ENCODE measurements at regions not wholly inside any gene's neighbourhood (a gene's known extent, or its start where the extent isn't known, plus 50 kb on each side); places are given as distances from the start of the nearest gene placed in this dataset.

DNA sequence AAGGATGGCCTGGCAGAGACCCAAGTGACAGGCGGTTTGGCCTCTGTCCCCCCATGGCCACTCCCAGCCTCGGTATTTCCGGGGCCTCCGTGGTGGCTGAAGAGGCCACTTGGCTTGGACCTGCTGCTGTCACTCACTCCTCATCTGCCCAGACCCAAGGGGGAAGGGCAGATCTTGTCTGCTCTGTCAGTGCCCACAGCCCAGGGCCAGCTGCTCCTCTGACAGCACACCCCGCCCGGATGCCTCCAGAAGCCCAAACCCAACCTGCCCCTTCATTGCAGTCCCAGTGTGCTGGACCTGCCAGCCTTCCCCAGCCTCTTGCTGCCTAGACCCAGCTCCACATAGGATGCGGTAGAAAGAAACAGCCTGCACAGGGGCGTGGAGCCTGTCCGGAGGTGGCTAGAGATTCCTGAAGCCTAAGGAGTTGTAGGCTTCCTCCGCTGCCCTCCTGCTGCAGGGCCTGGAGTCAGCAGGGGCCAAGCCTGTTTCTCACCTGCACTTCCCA, 52.0 kb downstream of the MAGEF1 start:
- peak; percentile 54 for DNase-seq

DNA sequence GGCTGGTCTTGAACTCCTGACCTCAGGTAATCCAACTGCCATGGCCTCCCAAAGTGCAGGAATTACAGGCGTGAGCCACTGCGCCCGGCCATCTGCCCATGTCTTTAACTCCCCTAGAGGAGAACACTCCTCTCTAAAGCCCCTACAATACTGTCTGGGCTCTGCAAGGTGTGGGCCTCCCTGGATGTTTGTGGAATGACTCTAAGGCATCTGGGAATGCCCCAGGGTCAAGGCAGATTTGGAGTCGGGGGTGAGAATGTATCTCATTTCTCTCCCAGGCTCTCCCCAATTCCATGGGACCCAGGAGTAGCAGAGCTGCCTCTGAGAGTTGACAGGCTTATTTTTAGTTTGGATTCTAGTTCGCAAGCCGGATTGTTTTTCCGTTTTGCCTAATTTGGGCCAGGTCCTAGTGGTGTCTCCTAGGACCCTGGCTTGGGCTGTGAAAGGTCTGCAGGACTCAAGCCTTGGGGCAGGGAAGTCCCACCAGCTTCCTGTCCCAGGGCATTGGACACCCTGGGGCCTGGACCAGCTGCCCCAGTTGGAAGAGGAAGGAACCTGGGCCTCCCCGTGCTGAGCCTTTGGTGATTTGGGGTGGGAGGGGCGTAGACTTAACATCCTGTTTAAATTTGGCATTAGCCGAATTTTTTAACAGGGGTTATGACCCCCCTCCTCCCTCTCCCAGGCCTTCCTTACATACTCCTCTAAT, 53.5 kb downstream of the MAGEF1 start:
- no peak for DNase-seq

DNA sequence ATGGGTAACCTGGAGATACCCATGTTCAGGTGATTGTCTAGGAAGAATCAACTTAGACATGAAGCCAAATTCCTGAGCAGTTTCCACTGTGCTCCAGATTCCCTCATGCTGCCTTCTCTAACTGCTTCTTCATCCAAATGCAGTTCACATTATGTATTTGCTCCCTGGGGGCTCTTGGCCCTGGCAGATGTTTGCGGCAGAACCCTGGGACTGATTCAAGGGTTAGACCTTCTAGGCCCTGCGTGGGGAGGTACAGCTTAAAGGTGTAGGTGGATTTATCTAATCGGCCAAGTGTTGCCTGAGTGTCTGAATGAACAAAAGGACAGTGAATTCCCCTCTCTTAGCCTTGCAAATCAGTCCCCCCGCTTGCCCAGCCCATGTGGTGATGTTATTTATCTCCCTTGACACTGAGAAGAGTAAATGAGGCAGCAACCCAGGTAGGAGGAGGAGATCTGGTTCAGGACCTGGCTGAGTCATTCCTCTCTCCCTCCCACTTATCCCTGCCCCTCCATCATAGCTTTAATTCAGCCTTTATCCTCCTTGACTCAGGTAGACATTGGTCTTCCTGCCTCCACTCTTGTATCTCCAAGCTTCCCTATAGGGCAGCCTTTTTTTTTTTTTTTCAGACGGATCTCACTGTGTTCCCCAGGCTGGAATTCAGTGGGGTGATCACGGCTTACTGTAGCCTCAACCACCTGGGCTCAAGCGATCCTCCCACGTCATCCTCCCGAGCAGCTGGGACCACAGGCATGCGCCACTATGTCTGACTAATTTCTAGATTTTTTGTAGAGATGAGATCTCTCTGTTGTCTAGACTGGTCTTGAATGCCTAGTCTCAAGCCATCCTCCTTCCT, 54.8 kb downstream of the MAGEF1 start:
- peak; percentile 55 for DNase-seq

DNA sequence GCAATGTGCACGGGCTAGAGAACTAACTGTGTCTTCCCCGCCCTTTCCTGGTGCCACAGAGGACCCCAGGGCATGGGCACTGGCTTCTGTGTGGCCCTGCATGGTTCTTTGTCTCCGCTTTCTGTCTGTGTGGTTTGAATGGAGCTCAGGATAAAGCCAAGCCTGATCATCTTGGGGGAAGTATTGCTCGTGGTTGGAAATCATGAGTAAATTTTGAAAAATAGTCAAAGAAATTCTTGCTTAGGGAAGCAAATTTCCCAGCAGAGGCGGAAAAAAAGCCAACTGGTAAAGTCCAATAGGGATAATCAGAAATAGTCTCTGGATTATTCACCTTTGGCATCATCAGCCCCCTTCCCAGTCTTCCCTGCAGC, 55.4 kb downstream of the MAGEF1 start:
- no peak for DNase-seq

DNA sequence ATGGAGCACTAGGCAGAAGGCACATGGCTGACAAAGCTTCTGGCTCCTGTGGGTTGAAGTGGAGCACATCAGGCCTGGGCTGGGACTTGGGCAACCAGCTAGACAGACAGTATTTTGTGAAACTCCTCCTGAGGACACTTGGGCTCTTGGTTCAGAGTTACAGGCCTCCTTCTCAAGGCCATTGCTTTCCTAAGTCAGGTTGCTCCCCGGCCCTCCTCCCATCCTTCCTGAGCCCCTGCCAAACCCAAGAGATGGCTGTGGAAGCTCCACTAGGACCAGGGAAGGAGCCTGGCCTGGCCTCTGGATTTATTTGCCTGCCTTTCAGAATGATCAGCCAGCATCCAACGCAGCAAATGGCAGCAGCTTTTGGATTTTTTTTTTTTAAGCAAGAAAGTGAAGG, 56.3 kb downstream of the MAGEF1 start:
- no peak for DNase-seq

DNA sequence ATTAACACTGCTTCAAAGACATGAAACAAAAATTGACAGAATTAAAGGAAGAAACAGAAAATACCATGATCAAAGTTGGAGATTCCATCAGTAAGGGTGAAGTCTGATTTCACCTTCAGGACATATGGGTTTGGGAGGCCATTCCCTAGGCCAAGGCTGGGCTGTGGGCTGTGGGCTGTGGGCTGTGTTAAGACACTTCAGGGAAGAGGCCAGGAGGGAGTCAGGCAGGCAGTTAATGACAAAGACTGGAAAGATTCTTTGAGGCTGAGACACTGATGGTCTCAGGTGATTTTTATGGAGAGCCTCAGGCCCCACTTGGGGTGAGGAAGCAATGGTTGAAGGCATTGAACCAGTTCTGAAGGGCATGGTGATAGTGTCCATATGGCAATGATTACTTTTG, 57.5 kb downstream of the MAGEF1 start:
- no peak for DNase-seq

DNA sequence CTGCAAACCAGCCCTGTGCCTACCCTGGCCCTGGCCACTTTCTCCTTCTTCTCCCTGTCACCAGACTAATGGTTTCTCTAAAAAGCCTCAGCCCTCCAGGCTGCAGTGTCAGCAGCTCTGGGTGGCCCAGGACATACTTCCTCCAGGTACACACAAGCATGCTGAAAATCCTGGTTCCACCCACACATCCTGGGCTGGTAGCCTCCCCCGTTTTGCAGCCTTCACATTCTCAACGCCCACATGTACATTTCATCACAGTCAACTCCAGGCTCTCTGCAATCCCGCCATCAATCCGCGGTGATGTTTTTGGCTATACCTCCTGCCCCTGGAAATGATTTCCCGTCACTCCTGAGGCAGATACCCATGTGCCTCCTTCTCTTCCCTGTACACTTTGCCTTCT, 59.4 kb downstream of the MAGEF1 start:
- no peak for DNase-seq

DNA sequence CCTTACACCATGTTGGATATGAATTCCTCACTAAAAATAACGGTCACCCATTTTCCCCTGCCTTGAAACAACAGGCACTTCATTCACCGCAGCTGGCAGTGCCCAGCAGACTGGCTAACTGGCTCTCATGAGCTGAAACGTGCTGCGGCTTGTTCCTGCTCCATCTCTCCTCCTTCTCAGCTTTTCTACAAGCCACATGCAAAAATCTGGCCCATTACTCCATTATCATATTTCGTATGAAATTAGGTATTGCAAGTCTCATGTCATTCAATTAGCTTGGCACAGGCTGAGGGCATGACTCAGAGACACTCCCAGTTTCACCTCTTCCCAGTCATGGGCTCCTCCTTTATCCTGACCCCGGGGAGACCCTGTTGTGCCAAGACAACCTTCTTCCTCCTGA, 60.0 kb downstream of the MAGEF1 start:
- DNase-seq: no peak

DNA sequence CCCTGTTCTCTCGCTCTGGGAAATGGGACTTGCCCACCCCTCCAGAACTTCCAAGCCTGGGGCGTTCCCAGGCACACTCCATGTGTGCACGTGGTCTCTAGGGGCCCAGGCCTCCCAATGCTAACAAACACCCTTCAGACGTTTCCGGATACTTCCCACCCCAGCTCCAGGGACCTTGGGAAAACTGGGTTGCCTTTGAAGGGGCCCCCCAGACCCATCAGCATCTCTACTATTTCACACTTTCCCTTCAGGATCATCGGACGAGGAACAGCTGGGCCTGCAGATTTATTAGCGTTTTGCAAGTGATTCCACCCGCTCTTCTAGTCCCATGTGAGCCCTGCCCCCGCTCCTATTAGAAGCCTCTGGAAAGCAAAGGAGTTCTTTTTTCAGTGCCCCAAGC, 63.2 kb downstream of the MAGEF1 start:
- peak; percentile 57 for DNase-seq

DNA sequence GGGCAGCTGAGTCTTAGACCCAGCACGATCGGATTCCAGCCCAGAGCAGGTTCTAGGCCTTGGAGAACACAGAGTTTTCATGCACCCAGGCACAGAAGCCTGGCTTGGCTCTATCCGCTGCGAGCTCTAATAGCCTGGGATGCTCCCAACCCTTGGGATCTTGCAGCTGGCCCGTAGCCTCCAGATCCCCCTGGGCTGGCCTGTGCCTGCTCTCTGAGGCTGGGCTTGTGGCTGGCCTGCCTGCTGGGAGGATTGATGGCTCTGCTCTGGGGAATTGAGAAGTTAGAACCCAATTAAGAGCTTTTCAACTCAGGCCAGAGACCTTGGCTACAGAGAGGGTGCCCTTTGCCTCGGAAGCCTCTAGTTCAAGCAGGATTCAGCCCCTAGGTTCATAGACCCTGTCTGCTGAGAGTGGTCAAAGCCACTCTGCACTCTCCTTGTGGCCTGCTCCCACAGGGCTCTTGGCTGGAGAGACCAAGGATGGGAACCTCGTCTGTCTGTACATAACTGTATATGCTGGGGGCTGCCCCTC, 64.4 kb downstream of the MAGEF1 start:
- DNase-seq: no peak

DNA sequence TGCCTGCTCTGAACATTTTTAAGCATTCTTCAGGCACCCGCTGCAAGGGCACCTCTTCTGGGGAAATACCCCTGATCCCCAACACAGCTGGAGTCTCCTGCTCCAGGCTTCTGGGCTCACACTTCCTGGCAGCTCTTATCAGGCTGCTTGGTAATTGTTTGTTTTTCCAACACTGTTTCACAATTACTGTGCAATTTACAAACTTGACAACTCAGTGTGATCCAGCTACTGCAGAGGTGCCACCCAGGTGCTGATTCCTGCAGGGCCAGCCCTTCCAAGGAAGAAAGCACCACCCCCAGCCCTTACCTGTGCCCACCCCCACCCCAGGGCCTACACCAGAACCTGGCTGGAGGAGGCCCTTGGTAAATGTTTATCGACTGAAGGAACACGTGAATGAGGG, 66.5 kb downstream of the MAGEF1 start:
- no peak for DNase-seq

DNA sequence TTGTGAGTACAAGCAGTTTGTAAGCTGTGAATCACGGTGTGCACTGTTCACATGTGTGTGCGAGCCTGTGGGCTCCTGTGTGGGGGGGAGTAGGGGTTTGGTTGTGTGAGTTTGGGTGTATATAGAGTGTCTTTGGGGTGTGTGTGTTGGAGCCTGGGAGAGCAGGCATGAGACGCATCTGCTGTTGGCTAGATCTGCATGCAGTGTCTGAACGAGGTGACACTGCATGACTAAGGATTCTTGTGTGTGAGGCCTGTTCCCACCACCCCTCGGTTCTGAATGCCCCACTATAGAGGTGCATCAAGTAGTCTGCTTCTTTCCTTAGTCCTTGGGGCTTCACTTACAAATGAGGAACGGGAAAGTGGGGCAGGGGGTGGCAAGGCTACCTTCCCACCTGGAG, 68.4 kb downstream of the MAGEF1 start:
- DNase-seq: no peak

DNA sequence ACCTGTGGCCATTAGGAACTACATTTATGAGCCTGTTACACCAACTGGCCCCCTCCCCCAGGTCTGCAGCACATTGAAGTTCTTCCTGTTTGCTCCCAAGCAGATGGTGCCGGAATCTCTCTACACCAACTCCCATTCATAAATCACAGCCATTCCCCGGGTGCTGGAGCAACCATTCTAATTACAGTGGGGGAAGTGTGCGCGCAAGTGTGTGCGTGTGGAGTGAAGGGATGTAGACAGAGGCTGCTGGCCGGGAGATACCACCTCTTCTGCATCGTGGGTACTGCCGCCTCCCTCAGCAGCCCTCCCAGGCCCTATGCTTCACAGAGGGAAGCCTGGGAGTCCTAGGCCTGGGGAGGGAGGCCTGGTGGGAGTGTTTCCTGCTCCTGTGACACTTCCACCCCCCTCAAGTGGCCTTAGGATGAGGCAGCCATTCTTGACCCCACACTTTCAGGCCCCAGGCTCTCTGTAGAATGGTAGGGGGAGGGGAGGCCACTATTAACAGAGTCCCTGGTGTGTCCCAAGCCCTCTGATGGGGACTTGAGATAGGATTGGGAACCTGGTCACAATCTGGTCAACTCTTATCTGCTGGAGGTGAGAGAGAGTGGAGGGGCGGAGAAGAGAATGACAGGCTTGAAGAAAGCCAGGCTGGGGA, 69.1 kb downstream of the MAGEF1 start:
- no peak for DNase-seq

DNA sequence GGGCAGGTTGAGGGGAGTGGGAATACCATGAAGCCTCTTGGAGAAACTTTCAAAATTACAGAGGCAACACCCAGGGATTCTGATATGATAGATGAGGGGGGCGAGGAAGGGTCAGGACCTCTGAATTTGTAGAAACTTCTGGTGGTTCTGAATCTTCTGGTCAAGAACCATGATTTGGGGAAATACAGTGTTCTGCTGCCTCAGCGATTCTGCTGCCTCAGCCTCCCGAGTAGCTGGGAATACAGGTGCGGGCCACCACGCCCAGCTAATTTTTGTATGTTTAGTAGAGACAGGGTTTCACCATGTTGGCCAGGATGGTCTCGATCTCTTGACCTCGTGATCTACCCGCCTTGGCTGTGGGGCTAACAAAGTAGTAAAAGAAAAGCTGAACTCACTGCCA, 70.4 kb downstream of the MAGEF1 start:
- no peak for DNase-seq

DNA sequence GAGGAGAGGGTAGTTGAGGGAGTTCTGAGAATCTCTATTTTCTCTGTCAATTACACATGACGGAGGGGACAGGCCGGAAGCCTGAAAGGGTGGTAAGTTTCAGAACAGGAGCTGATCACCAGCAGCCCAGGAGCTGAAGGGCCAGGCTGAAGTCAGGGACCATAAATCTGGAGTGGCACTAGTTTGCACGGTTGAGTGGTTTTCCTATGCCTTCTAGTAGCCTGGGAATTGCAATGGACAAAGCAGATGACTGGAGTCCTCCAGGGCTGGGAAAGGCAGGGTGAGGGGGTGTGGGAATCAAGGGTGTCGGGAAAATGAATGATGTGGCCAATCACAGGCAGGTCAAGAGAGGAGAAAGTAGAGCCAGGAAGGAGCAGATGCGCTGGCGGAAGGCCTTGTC, 72.5 kb downstream of the MAGEF1 start:
- no peak for DNase-seq

DNA sequence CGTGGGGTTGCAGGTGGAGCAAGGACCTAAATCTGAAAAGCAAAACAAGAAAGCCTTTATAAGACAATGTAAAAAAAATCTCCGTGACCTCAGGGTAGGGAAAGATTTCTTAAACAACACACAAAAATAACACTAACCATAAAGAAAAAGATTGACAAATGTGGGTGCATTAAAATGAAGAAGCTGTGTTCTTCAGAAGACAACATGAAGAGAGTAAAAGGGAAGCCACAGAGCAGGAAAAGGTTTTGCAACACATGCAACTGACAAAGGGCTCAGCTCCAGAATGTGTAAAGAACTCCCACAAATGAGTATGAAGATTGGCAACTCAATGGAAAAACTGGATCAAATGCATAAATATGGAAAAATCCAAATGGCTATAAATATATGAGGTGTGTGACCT, 74.2 kb downstream of the MAGEF1 start:
- DNase-seq: no peak

DNA sequence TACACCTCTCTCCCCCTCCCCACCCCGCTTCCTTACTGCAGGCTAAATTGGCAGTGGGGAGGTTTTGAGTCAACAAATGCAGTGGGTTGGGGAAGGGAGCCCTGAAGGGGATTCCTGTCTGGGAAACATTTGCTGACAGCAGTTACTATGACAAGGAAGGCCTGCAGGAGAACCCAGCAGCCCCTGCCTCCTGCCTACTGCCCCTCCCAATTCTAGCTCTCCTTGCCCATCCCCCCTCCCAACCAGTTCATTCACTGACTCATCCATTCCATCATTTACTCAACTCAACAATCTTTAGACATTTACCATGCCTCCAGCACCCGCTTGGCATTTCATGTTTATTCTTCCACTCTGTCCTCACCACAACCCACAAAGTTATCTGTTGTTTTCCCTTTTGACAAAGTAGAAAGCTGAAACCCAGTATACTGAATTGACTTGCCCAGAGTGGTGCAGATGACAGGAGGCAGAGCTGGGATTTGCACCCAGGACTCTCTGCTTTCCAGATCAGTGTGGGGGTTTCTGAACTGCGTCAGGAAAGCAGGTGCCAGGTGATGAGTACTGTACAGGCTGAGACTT, 75.0 kb downstream of the MAGEF1 start:
- DNase-seq: peak; percentile 66

DNA sequence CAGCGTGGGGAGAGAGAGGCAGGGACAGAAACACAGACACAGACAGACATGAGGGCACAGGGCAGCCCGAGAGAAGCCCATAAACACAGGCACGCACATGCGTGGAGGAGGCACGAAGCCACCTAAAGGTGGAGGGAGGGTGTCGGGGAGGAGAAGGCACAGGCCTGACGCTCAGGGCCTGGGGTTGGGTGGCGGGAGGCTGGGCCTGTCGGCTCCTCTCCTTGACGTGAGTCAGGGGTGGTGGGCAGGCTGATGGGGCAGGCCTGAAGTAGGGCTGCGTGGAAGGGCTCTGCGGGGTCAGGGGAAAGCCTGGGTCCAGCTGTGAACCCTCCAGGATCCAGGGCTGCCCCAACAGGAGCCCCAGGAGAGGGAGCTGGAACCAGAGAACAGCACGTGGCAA, 74.2 kb downstream of the EPHB3 start:
- no peak for DNase-seq

DNA sequence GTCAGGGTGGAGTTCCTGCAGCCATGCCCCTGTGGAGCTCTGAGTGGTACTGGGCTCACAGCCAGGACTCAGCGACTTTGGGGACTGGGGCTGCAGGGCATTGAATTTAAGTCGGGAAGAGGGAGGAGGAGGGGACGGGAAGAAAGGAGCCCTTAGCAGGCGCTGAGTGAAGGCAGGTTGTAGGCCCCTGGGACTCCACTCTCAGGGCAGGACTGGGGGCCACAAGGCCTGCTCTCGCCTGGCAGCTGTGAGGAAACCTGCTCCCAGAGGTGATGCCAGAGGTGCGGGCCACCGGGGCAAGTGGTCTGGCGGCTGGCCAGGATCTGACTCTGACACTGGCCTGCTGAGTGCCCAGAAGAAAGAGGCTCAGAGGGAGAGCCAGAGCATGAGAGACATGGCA, 73.5 kb downstream of the EPHB3 start:
- no peak for DNase-seq

DNA sequence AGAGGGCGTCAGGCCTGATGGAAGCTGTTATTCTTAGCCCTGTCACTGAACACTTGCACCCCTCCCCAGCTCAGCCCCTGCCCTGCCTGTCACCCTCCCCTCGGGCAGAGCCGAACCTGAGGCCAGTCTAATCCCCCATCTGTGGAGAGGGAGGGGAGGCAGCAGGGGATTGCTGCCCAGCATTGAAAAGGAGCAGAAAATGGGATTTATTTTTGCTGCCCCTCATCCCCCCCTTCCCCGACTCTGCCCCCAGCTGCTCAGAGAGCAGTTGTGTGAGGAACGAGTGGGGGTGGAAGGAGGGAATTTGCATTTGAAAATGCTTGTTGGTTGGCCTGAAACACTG, 71.6 kb downstream of the EPHB3 start:
- DNase-seq: no peak

DNA sequence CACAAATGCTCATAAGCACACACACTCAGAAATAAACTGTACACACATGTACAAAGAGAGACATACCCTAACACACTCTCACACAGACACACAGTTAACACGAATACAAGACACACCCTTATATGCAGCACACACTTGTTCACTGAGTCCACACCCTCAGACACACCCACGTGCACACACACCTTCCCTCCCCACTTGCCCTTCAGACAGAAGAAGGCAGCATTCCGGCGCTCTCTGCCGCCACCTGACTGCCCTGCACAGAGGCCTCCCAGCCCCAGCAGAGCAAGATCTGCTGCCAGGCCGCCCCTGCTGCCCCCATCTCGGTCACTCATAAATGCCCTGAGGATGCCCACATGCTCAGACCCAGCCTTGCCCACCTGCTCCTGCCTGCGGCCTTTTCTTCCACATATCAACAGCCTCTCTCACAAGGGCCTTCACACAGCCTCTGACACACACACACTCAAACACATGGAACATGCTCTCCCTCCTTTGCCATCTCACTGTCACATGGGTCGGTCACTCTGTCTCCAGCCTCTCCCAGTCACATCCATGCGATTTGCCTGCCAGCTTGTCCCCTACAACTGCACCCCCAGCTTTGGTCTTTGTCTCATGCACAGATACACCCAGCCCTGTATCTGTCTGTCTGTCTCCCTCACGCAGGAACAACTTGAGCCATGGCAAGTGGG, 71.1 kb downstream of the EPHB3 start:
- DNase-seq: no peak
